ENCODE measurements at regions not wholly inside any gene's neighbourhood (a gene's known extent, or its start where the extent isn't known, plus 50 kb on each side); places are given as distances from the start of the nearest gene placed in this dataset.

GRCh38 chr14:97788846-97789526 lies 991.8 kb downstream of the VRK1 start:
- Mint-ChIP-seq H3K27ac (no peak overlapping the region), H3K4me1 (no peaks in the 10 kb centered on the region), H3K27me3 (ENCODE audit: low read depth, poor library complexity) (peaks cover 9% of the 10 kb centered on the region), H3K4me3 (no peak overlapping the region), H3K9me3 (peaks cover 8% of the 10 kb centered on the region), H3K36me3 (ENCODE audit: low read depth) (no peaks in the 10 kb centered on the region)
- DNase-seq, result no peak
- TF ChIP-seq CTCF (IDR thresholded peaks at IDR 0.05), result no peak

GRCh38 chr14:97791072-97791471 lies 993.9 kb downstream of the VRK1 start:
- no peaks in the 10 kb centered on the region for H3K4me1 Mint-ChIP-seq
- H3K4me3 Mint-ChIP-seq, result no peak overlapping the region
- no peak for TF ChIP-seq CTCF (IDR thresholded peaks at IDR 0.05)
- no peaks in the 10 kb centered on the region for H3K36me3 Mint-ChIP-seq (ENCODE audit: low read depth)
- H3K9me3 Mint-ChIP-seq, result no peaks in the 10 kb centered on the region
- H3K27me3 Mint-ChIP-seq (ENCODE audit: low read depth, poor library complexity), result peaks cover 5% of the 10 kb centered on the region
- DNase-seq, result no peak
- H3K27ac Mint-ChIP-seq, result no peak overlapping the region

GRCh38 chr14:97791906-97792305 lies 994.7 kb downstream of the VRK1 start:
- Mint-ChIP-seq H3K4me3 (no peak overlapping the region), H3K27ac (no peak overlapping the region), H3K4me1 (no peaks in the 10 kb centered on the region), H3K36me3 (ENCODE audit: low read depth) (no peaks in the 10 kb centered on the region), H3K27me3 (ENCODE audit: low read depth, poor library complexity) (peaks cover 5% of the 10 kb centered on the region), H3K9me3 (no peaks in the 10 kb centered on the region)
- DNase-seq, result no peak
- no peak for TF ChIP-seq CTCF (IDR thresholded peaks at IDR 0.05)

GRCh38 chr14:97796511-97796910 lies 999.3 kb downstream of the VRK1 start:
- DNase-seq, result no peak
- H3K36me3 Mint-ChIP-seq (ENCODE audit: low read depth), result no peaks in the 10 kb centered on the region
- H3K9me3 Mint-ChIP-seq, result no peaks in the 10 kb centered on the region
- peaks cover 3% of the 10 kb centered on the region for H3K27me3 Mint-ChIP-seq (ENCODE audit: low read depth, poor library complexity)
- no peak overlapping the region for H3K4me3 Mint-ChIP-seq
- no peak overlapping the region for H3K27ac Mint-ChIP-seq
- TF ChIP-seq CTCF (IDR thresholded peaks at IDR 0.05), result no peak
- H3K4me1 Mint-ChIP-seq, result no peaks in the 10 kb centered on the region

- H3K4me1 Mint-ChIP-seq, result no peaks in the 10 kb centered on the region
- H3K27me3 Mint-ChIP-seq (ENCODE audit: low read depth, poor library complexity), result peaks cover 6% of the 10 kb centered on the region
- H3K9me3 Mint-ChIP-seq, result no peaks in the 10 kb centered on the region
- DNase-seq, result no peak
- no peaks in the 10 kb centered on the region for H3K36me3 Mint-ChIP-seq (ENCODE audit: low read depth)
- TF ChIP-seq CTCF (IDR thresholded peaks at IDR 0.05), result no peak
- no peak overlapping the region for H3K4me3 Mint-ChIP-seq
- no peak overlapping the region for H3K27ac Mint-ChIP-seq
Observed at GRCh38 chr14:97798176-97798575, 1001.0 kb downstream of the VRK1 start.

Data from nephron progenitor cell (in vitro differentiated cells).